HL-60 (cell line): ENCODE measurements at regions not wholly inside any gene's neighbourhood (a gene's known extent, or its start where the extent isn't known, plus 50 kb on each side); places are given as distances from the start of the nearest gene placed in this dataset.
"Not testable (repeated sequence)": the region's sequence is repeated elsewhere in the genome, so short reads cannot be mapped to it uniquely, and the experiment has no call there.

Experiments
- DNase-seq, 2 experiments: peaks; one replicate each; pipeline ENCODE4 v3.0.0-alpha.2; 2010 to 2020; ENCODE audit warnings: low read depth in 1 of 2, low spot score in 1 of 2
- H3K27ac ChIP-seq: fragments of 250-450 bp; sonication (Bioruptor Pico); replicated peaks from 2 replicates; pipeline ENCODE4 v1.5.1; 2020; ENCODE audit warnings: mild to moderate bottlenecking, moderate library complexity
- H3K27me3 ChIP-seq: fragments of 250-450 bp; sonication (Bioruptor Pico); 2 replicates; pipeline ENCODE4 v1.5.1; 2021; ENCODE audit warnings: mild to moderate bottlenecking, moderate library complexity; ENCODE audit not compliant: insufficient read depth, poor library complexity, severe bottlenecking
- H3K4me3 ChIP-seq: replicated peaks from 2 replicates; pipeline ENCODE4 v1.5.1; 2011; ENCODE audit warnings: mild to moderate bottlenecking, control low read depth, low read length; ENCODE audit not compliant: insufficient read depth
- CTCF ChIP-seq: IDR thresholded peaks from one replicate; pipeline ENCODE4 v1.5.1; 2011; ENCODE audit warnings: low read length, control low read depth, inconsistent platforms; ENCODE audit not compliant: insufficient read depth
- GABPA ChIP-seq: IDR thresholded peaks from 2 replicates; pipeline ENCODE4 v1.6.1; 2012; ENCODE audit warnings: low read depth
- POLR2AphosphoS5 ChIP-seq: IDR thresholded peaks from 2 replicates; pipeline ENCODE4 v1.6.1; 2012; ENCODE audit warnings: low read depth
- REST ChIP-seq: IDR thresholded peaks from 2 replicates; pipeline ENCODE4 v1.6.1; 2012; ENCODE audit warnings: low read depth; ENCODE audit not compliant: insufficient replicate concordance
- SPI1 ChIP-seq: IDR thresholded peaks from 2 replicates; pipeline ENCODE4 v1.6.1; 2012; ENCODE audit warnings: low read depth, mild to moderate bottlenecking, borderline replicate concordance

GRCh38 chr5:50343715-50344114 lies 97.4 kb downstream of the EMB start:
- no peak for TF ChIP-seq SPI1
- no peak for TF ChIP-seq POLR2AphosphoS5
- TF ChIP-seq REST, result no peak
- DNase-seq, result no peak
- no peaks in the 10 kb centered on the region for H3K27me3 ChIP-seq
- no peak overlapping the region for H3K27ac ChIP-seq
- H3K4me3 ChIP-seq, result no peak overlapping the region

GRCh38 chr5:50340757-50341156 lies 100.3 kb downstream of the EMB start:
- Histone ChIP-seq H3K27ac (no peak overlapping the region), H3K4me3 (no peak overlapping the region), H3K27me3 (no peaks in the 10 kb centered on the region)
- TF ChIP-seq REST, result no peak
- no peak for TF ChIP-seq GABPA
- TF ChIP-seq SPI1, result no peak
- TF ChIP-seq POLR2AphosphoS5, result no peak
- TF ChIP-seq CTCF, result no peak
- no peak for DNase-seq

GRCh38 chr5:50330633-50331032 lies 110.5 kb downstream of the EMB start:
- not testable (repeated sequence) for H3K27me3 ChIP-seq, DNase-seq, H3K4me3 ChIP-seq, H3K27ac ChIP-seq

GRCh38 chr5:50328193-50328729 lies 112.8 kb downstream of the EMB start:
- H3K27me3 ChIP-seq, result peaks cover 2% of the 10 kb centered on the region
- H3K4me3 ChIP-seq, result no peak overlapping the region
- no peak for DNase-seq
- TF ChIP-seq SPI1 (no peak), POLR2AphosphoS5 (no peak), CTCF (no peak), GABPA (no peak), REST (no peak)
- H3K27ac ChIP-seq, result no peak overlapping the region
